HG03354 (cell line): ENCODE measurements at regions not wholly inside any gene's neighbourhood (a gene's known extent, or its start where the extent isn't known, plus 50 kb on each side); places are given as distances from the start of the nearest gene placed in this dataset.
"Not testable (repeated sequence)": the region's sequence is repeated elsewhere in the genome, so short reads cannot be mapped to it uniquely, and the experiment has no call there.

Source experiments
- ATAC-seq: cut with Tn5 transposase; IDR thresholded peaks from one replicate; pipeline ENCODE4 v1.9.1; 2021; ENCODE audit warnings: mild to moderate bottlenecking; ENCODE audit not compliant: unreplicated experiment, poor library complexity, severe bottlenecking

GRCh38 chr4:107404591-107405300, 315.3 kb downstream of the PAPSS1 start:
- no peak for ATAC-seq

- ATAC-seq = no peak
Measured at GRCh38 chr4:107402291-107402690, 317.7 kb downstream of the PAPSS1 start.

GRCh38 chr4:107392951-107393350, 327.1 kb downstream of the PAPSS1 start:
- no peak for ATAC-seq

DNA sequence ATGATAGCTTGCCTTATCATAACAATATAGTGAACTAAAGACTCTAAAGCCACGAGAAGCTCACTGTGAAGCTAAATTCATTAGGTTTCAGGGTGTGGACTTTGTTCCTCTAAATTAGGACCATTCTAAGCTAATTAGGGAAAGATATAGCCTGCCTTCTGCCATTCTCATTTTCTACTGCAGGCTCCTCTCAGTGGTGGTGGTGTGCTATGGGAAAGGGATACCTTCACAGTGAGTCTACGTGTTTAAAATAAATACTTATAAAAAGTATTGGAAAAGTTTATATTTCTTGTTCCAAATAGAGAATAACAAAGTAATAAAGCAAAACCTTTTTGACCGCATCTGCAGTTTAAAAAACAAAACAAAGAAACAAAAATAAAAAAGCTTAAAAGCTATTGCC, 327.7 kb downstream of the PAPSS1 start:
- ATAC-seq = no peak

DNA sequence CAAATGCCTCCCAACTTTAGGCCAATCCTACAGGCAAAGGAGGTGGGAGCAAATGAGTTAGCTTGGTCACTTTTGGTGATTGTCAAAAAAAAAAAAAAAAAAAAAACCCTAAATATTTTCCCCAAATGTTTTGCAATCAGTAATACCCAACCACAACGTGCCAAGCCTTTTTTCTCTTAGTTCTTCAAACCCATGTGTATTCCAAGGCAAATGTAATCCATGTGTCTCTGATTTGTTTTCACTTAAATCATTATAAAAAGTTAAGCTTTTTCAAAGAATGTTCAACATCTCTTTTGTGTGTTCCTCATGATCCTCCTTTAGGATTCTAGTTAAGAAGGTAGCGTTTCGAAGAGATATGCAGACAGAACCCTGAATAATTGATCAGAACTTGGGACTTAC, 328.4 kb downstream of the PAPSS1 start:
- ATAC-seq = no peak

DNA sequence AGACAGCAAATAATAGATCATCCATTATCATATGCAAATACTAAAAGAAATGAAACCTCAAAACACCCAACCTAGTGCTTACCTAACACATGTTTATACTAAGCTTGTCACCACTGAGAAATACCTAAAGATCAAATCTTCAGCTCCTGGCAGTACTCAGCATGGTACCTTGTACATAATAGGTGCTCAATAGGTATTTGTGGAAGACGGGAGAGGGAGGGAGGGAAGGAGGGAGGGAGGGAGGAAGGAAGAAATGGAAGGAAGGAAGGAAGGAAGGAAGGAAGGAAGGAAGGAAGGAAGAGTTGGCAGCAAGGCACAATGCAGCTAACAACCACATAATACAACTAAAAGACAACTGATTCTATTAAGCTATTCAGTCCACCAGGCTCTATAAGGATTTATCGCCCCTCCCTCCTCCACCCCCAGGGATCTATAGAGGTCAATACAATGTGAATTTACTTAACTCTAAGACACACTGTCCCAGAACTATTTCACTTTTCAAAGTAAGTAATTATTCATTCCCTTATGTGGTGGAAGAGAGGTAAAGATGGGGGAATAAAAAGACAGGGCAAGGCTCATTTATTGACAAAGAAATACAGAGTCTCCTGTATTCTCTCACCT, 328.9 kb downstream of the PAPSS1 start:
- no peak for ATAC-seq

GRCh38 chr4:107389965-107390364, 330.1 kb downstream of the PAPSS1 start:
- no peak for ATAC-seq

- peak; percentile 46 for ATAC-seq
Measured at GRCh38 chr4:107388736-107389274, 331.2 kb downstream of the PAPSS1 start.

DNA sequence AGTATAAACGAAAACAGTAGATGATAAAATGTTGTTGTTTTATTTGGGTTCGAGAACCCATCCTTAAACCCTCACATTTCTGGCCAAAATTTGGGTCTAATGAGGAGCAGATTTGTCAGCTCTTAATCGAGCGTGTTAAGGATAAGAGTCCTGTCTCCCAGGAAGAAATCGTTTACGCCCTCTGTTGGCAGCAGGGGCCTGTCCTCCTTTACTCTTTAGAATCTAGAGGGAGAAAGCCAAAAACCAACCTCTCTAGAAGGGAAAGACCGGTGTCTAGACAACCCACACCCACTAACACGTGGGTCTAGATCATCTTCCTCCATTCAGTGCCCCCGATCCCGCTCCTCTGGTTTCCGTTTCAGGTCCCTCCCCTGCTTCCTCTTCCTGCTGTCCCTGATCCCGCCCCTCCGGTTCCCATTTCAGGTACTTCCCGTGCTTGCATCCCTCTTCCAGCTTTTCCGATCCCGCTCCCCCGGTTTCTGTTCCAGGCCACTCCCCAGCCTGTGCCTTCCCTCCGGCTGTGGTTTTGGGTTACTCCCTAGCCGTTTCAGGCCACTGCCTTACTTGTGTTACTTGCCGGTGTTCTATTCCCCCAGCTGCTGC, 339.1 kb downstream of the PAPSS1 start:
- no peak for ATAC-seq

- no peak for ATAC-seq
Measured at GRCh38 chr4:107380190-107380589, 339.8 kb downstream of the PAPSS1 start.

DNA sequence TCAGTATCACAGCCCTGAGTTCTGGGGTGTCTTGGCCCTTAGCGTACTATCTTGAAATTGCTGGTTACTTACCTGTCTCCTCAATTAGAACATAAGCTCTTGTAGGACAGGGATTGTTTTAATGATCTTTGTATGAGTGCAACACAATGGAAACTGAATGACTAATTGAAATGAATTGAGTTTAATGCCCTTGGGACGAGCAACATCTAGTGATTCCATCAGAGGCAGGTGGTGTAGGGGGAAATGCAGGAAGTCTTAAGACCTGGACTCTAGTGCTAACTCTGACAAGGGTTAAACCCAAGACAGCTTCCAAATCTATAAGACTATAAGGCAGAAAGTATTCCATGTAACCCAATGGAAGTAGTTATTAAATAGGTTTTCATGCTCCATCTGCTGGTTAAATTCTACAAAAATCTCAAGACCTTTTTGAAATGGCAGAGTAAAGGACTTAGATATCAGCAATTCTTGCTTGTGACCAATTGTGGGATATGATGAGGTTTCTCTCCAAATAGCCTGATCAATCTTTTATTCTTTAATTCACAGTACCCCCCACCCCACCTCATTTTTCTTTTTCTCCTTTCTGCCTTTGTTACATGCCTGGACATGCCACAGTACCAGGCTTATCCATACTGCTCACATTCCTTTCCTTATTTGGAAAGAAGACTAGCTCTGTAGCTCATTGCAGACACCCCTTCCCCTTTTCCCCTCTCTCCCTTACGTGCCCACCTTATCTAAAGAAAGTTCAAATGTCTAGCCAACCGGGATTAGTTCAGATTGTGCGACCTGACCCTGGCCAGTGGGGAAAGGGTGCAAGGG, 340.8 kb downstream of the PAPSS1 start:
- ATAC-seq = no peak

- ATAC-seq = no peak
Measured at GRCh38 chr4:107376293-107376692, 340.2 kb upstream of the DKK2 start.

- ATAC-seq = no peak
Measured at GRCh38 chr4:107366900-107367299, 330.8 kb upstream of the DKK2 start.

GRCh38 chr4:107366016-107366735, 330.1 kb upstream of the DKK2 start:
- ATAC-seq = no peak

DNA sequence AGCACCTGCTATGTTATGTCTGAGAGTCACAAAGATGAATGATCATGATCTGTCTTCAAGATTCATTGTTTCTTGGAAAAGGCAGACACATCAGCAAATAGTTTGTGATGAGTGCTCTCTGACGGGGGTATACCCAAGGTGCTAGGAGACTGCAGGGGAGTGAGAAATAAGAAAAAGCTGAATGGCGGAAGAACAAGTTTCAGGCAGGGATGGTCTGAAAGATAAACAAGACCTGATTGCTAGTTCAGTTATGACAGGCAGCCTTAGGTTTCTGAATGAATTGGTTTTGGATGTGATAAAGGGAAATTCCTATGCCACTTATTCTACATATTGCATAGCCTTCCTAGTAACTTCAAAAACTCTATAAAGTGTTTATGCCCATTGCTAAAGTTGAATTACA, 327.0 kb upstream of the DKK2 start:
- ATAC-seq = no peak

DNA sequence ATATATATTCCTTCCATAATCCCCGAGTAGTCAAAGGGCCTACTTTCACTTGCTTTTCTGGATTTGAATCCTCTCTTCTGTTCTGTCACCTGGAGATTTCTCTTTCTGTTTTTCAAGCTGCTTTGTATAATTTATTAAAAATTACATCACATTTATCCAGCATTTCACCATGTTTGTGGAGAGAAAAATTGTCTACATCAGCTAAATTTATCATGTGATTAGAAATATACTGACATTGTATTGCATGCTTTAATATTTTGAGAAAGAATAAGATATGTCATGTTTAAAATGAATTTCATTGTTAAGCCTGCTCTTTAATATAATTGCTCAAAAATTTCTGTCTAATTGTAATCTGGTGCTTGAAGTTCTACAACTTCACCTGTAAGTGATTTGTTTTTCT, 323.1 kb upstream of the DKK2 start:
- ATAC-seq = no peak

- ATAC-seq = not testable (repeated sequence)
Measured at GRCh38 chr4:107354304-107354703, 318.2 kb upstream of the DKK2 start.

- ATAC-seq = no peak
Measured at GRCh38 chr4:107351196-107351595, 315.1 kb upstream of the DKK2 start.

GRCh38 chr4:107349732-107350131, 313.6 kb upstream of the DKK2 start:
- no peak for ATAC-seq

GRCh38 chr4:107349266-107349665, 313.2 kb upstream of the DKK2 start:
- ATAC-seq = no peak
